Keratinocyte (primary cell): ENCODE measurements at regions not wholly inside any gene's neighbourhood (a gene's known extent, or its start where the extent isn't known, plus 50 kb on each side); places are given as distances from the start of the nearest gene placed in this dataset.

Experiments used
- CTCF ChIP-seq, 3 experiments: IDR thresholded peaks in 1 of 3; conservative IDR thresholded peaks in 1 of 3; optimal IDR thresholded peaks in 1 of 3; 2 replicates in 2 of 3; 3 replicates in 1 of 3; pipeline versions ENCODE3 to v1.5.1; 2011; ENCODE audit warnings: low read length in 3 of 3, mild to moderate bottlenecking in 3 of 3, moderate library complexity in 2 of 3, control low read depth in 1 of 3, inconsistent platforms in 1 of 3; ENCODE audit not compliant: insufficient read depth in 2 of 3; ENCODE audit errors: extremely low read depth in 1 of 3
- EZH2 ChIP-seq: IDR thresholded peaks from one replicate; pipeline ENCODE4 v1.6.1; 2012; ENCODE audit warnings: inconsistent platforms, mild to moderate bottlenecking, low read length, moderate library complexity

DNA sequence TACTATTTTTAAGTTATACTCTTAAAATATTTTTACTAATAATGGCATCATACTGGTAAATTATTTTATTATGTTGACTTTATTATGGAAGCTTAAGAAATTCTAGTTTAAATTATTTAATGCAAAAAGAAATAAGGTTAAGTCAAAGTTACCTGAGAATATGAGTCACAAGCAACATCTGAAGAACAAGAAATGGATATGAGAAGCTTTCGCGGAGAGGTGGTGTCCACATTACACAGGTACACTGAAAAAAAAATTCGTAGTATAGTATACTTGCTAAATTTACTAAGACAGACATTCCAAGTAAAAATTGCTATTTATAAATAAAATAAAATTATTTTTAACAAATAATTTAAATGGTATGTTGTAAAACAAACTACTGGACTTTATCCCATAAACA lies 143.8 kb downstream of the AVL9 start:
- TF ChIP-seq CTCF (optimal IDR thresholded peaks at IDR 0.05 in 1 of 3, IDR thresholded peaks at IDR 0.05 in 1 of 3, conservative IDR thresholded peaks at IDR 0.05 in 1 of 3; ENCODE audit: extremely low read depth in 1 of 3, insufficient read depth in 2 of 3, low read length in 3 of 3) (no peak), EZH2 (no peak)
